ENCODE measurements at regions not wholly inside any gene's neighbourhood (a gene's known extent, or its start where the extent isn't known, plus 50 kb on each side); places are given as distances from the start of the nearest gene placed in this dataset.

GRCh38 chr1:214850432-214851050 lies 232.0 kb upstream of the KCNK2 start (continued):
- no peak for TF ChIP-seq ZNF562 (CRISPR knock-in tag; IDR thresholded peaks at IDR 0.05; ENCODE audit: borderline replicate concordance)
- no peak for TF ChIP-seq AKAP8 (CRISPR knock-in tag; IDR thresholded peaks at IDR 0.05)
- no peak for TF ChIP-seq DNMT1 (CRISPR knock-in tag; IDR thresholded peaks at IDR 0.05)
- TF ChIP-seq SP1 (IDR thresholded peaks at IDR 0.05) = no peak
- TF ChIP-seq SP1 (CRISPR knock-in tag; IDR thresholded peaks at IDR 0.05) = no peak
- no peak for TF ChIP-seq MIXL1 (CRISPR knock-in tag; IDR thresholded peaks at IDR 0.05)
- TF ChIP-seq ZC3H4 (CRISPR knock-in tag; IDR thresholded peaks at IDR 0.05; ENCODE audit: borderline replicate concordance) = no peak
- TF ChIP-seq CERS6 (CRISPR knock-in tag; IDR thresholded peaks at IDR 0.05) = no peak
- TF ChIP-seq ZNF839 (CRISPR knock-in tag; IDR thresholded peaks at IDR 0.05; ENCODE audit: borderline replicate concordance) = no peak
- TF ChIP-seq ZNF383 (CRISPR knock-in tag; IDR thresholded peaks at IDR 0.05; ENCODE audit: borderline replicate concordance) = no peak
- TF ChIP-seq ZNF747 (CRISPR knock-in tag; IDR thresholded peaks at IDR 0.05; ENCODE audit: borderline replicate concordance) = no peak

- no peak for ATAC-seq
- Histone ChIP-seq H3K4me2 (ENCODE audit: low read depth, low read length) (no peak overlapping the region), H3K9me3 (ENCODE audit: low read length) (no peaks in the 10 kb centered on the region), H4K20me1 (ENCODE audit: insufficient read depth, low read length) (no peaks in the 10 kb centered on the region), H3K9ac (ENCODE audit: insufficient read depth, low read depth, low read length) (no peak overlapping the region), H3K4me3 (replicated peaks in 1 of 3; ENCODE audit: insufficient read depth in 1 of 3, low read depth in 2 of 3, low read length in 3 of 3) (no peak overlapping the region), H3K36me3 (replicated peaks in 1 of 2; ENCODE audit: control insufficient read depth in 1 of 2, insufficient read depth in 2 of 2, low read length in 2 of 2) (no peaks in the 10 kb centered on the region), H3K27ac (ENCODE audit: extremely low read length, insufficient read depth, low read length) (no peak overlapping the region), H2AFZ (ENCODE audit: low read length) (no peak overlapping the region), H3K4me1 (ENCODE audit: insufficient read depth, low read length) (no peaks in the 10 kb centered on the region), H3K79me2 (ENCODE audit: insufficient read depth, low read length) (no peaks in the 10 kb centered on the region), H3K27me3 (ENCODE audit: control insufficient read depth in 1 of 2, insufficient read depth in 2 of 2, low read length in 2 of 2) (no peaks in the 10 kb centered on the region)
- no peak for TF ChIP-seq JUN (CRISPR knock-in tag; IDR thresholded peaks at IDR 0.05)
- TF ChIP-seq CEBPB (IDR thresholded peaks at IDR 0.05; ENCODE audit: borderline replicate concordance, low read depth, low read length) = 0 out of 2 replicates have a peak, but pooled peaks have one; percentile 14
- 13% methylated on average over 4 of the region's 4 CpGs for WGBS (ENCODE audit: low lambda C conversion rate)
- BruUV-seq (replicated peaks) = no TSS peak
- ChIA-PET CTCF (ENCODE audit: low intra/inter-chr PET ratio, low total read pairs) (no interaction called here), POLR2A (no interaction called here)
- intact Hi-C loops (cut with micrococcal nuclease; ENCODE audit: unreplicated experiment) (no loop called here), in situ Hi-C loops (cut with HindIII; ENCODE audit: extremely low pct_ligation_motif_present, low pct_unique_long_range_greater_than_20kb) (no loop called here)
- FAIRE-seq = no peak
- DNase-seq (ENCODE audit: low spot score) = no peak
Measured at GRCh38 chr1:214853340-214853739, 229.2 kb upstream of the KCNK2 start.

Measured in HepG2 (cell line).